ENCODE measurements at regions not wholly inside any gene's neighbourhood (a gene's known extent, or its start where the extent isn't known, plus 50 kb on each side); places are given as distances from the start of the nearest gene placed in this dataset.

DNA sequence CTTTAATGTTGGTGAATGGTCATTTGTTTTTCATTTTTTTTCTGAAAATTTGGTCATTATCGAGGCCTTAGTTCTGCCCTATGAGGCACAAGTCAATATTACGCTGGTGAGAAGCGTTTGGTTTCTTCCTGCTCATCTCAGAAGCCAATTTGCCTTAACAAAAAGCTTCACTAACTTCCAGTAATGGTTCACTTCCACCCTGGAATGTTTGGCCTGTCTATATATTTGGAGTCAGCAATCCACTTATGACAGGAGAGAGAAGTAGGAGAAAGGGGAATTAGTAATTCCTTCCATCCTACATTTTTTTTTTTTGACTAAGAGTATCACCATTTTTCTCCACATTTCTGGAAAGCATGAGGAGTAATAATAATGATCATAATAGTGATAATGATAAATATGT lies 124.4 kb downstream of the DIPK2A start:
- no peaks in the 10 kb centered on the region for H3K27me3 ChIP-seq (ENCODE audit: control insufficient read depth in 3 of 3, insufficient read depth in 3 of 3, low read length in 3 of 3)
- WGBS, 3 donors, result 80 to 91% (median 82%) methylated on average over 3 of the region's 3 CpGs
- no peak for DNase-seq
- no peak overlapping the region for H3K27ac ChIP-seq (ENCODE audit: low read depth in 1 of 3, low read length in 2 of 3)
- H3K9me3 ChIP-seq (ENCODE audit: control insufficient read depth in 2 of 2, insufficient read depth in 1 of 2, low read depth in 1 of 2, low read length in 1 of 2), result peaks cover 0 to 16% of the 10 kb centered on the region in 2 donors
- no peaks in the 10 kb centered on the region for H3K36me3 ChIP-seq (ENCODE audit: control insufficient read depth in 3 of 3, insufficient read depth in 2 of 3, low read depth in 1 of 3, low read length in 3 of 3)
- H3K4me1 ChIP-seq (ENCODE audit: control insufficient read depth in 3 of 3, insufficient read depth in 2 of 3, low read depth in 1 of 3, low read length in 2 of 3), result no peaks in the 10 kb centered on the region
- no peak overlapping the region for H3K4me3 ChIP-seq (ENCODE audit: low read depth in 1 of 3, low read length in 3 of 3)
- FAIRE-seq, result no peak

DNA sequence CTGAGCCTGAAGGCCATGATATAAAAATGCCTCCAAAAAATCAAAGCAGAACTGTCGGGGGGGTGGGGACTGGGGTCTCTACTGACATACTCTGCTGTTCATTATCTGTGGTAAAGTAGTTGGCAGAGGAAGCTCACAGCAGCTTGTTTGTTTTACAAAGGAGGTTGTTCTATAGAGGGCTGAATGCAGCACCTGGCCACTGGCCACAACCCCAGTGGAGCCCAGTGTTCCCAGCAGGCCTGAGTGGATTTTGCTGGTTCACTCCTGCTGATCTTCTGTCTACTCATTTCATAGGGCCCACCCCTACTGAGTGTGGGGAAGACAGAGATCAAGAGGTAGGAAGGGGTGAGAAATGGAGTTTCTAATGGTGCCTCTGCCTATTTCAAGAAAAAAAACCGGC lies 125.5 kb downstream of the DIPK2A start:
- Histone ChIP-seq H3K9me3 (ENCODE audit: control insufficient read depth in 2 of 2, insufficient read depth in 1 of 2, low read depth in 1 of 2, low read length in 1 of 2) (peaks cover 0 to 16% of the 10 kb centered on the region in 2 donors), H3K27me3 (ENCODE audit: control insufficient read depth in 3 of 3, insufficient read depth in 3 of 3, low read length in 3 of 3) (no peaks in the 10 kb centered on the region), H3K4me1 (ENCODE audit: control insufficient read depth in 3 of 3, insufficient read depth in 2 of 3, low read depth in 1 of 3, low read length in 2 of 3) (no peaks in the 10 kb centered on the region), H3K27ac (ENCODE audit: low read depth in 1 of 3, low read length in 2 of 3) (no peak overlapping the region), H3K4me3 (ENCODE audit: low read depth in 1 of 3, low read length in 3 of 3) (no peak overlapping the region), H3K36me3 (ENCODE audit: control insufficient read depth in 3 of 3, insufficient read depth in 2 of 3, low read depth in 1 of 3, low read length in 3 of 3) (no peaks in the 10 kb centered on the region)
- DNase-seq (no peak), FAIRE-seq (no peak)
- WGBS, 3 donors, result 82 to 94% (median 82%) methylated on average over 2 of the region's 2 CpGs

DNA sequence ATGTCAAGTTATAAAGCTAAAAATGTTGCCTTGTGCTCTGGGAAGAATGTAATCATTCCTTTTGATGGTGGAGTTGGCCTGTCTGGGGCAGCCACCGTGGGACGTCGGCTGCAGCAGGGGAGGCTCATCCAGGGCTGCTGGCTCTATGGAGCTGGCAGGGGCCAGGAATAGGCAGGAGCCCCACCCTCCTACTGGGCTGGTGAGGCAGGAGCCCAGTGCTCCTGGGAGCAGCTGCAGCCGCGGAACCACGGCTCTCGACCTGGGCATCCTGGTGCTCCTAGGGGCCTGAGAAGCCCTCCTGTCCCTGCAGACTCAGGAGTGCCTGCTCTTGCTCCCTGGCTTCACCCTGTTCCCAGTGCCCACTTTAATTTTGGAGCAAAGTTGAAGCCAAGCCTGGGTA lies 127.1 kb downstream of the DIPK2A start:
- H3K27me3 ChIP-seq (ENCODE audit: control insufficient read depth in 3 of 3, insufficient read depth in 3 of 3, low read length in 3 of 3), result no peaks in the 10 kb centered on the region
- H3K36me3 ChIP-seq (ENCODE audit: control insufficient read depth in 3 of 3, insufficient read depth in 2 of 3, low read depth in 1 of 3, low read length in 3 of 3), result no peaks in the 10 kb centered on the region
- no peak overlapping the region for H3K4me3 ChIP-seq (ENCODE audit: low read depth in 1 of 3, low read length in 3 of 3)
- peaks cover 0 to 16% of the 10 kb centered on the region in 2 donors for H3K9me3 ChIP-seq (ENCODE audit: control insufficient read depth in 2 of 2, insufficient read depth in 1 of 2, low read depth in 1 of 2, low read length in 1 of 2)
- no peak overlapping the region for H3K27ac ChIP-seq (ENCODE audit: low read depth in 1 of 3, low read length in 2 of 3)
- H3K4me1 ChIP-seq (ENCODE audit: control insufficient read depth in 3 of 3, insufficient read depth in 2 of 3, low read depth in 1 of 3, low read length in 2 of 3), result no peaks in the 10 kb centered on the region
- 93 to 95% (median 95%) methylated on average over 7 of the region's 7 CpGs for WGBS, 3 donors
- FAIRE-seq, result no peak
- DNase-seq, result no peak

DNA sequence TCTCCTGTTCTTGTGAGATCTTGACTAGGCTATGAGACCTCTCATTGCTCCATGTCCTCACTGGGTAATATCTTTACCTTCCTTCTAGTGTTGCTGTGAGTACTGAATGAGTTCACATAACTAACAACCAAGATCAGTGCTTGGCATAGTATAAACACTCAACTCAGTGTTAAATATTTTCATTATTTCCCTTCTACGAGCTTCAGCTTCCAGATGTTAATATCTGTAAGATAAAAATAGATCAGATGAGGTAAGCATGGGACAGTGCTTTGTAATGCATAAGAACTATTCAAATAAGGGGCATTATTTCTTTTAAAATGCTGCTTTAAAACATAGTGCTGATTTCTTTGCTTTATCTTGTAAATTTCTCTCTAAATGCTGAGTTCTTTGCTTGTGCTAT lies 130.8 kb downstream of the DIPK2A start:
- Histone ChIP-seq H3K4me3 (ENCODE audit: low read depth in 1 of 3, low read length in 3 of 3) (no peak overlapping the region), H3K9me3 (ENCODE audit: control insufficient read depth in 2 of 2, insufficient read depth in 1 of 2, low read depth in 1 of 2, low read length in 1 of 2) (peaks cover 0 to 16% of the 10 kb centered on the region in 2 donors), H3K4me1 (ENCODE audit: control insufficient read depth in 3 of 3, insufficient read depth in 2 of 3, low read depth in 1 of 3, low read length in 2 of 3) (peaks cover 0 to 3% (median 0%) of the 10 kb centered on the region in 3 donors), H3K36me3 (ENCODE audit: control insufficient read depth in 3 of 3, insufficient read depth in 2 of 3, low read depth in 1 of 3, low read length in 3 of 3) (no peaks in the 10 kb centered on the region), H3K27ac (ENCODE audit: low read depth in 1 of 3, low read length in 2 of 3) (no peak overlapping the region), H3K27me3 (ENCODE audit: control insufficient read depth in 3 of 3, insufficient read depth in 3 of 3, low read length in 3 of 3) (no peaks in the 10 kb centered on the region)
- 46 to 73% (median 55%) methylated on average over 1 of the region's 1 CpG for WGBS, 3 donors
- no peak for FAIRE-seq
- no peak for DNase-seq

- peaks cover 0 to 10% of the 10 kb centered on the region in 2 donors for H3K9me3 ChIP-seq (ENCODE audit: control insufficient read depth in 2 of 2, insufficient read depth in 1 of 2, low read depth in 1 of 2, low read length in 1 of 2)
- FAIRE-seq, result no peak
- H3K4me3 ChIP-seq (ENCODE audit: low read depth in 1 of 3, low read length in 3 of 3), result no peak overlapping the region
- no peak overlapping the region for H3K27ac ChIP-seq (ENCODE audit: low read depth in 1 of 3, low read length in 2 of 3)
- 56 to 77% (median 62%) methylated on average over 3 of the region's 3 CpGs for WGBS, 3 donors
- H3K4me1 ChIP-seq (ENCODE audit: control insufficient read depth in 3 of 3, insufficient read depth in 2 of 3, low read depth in 1 of 3, low read length in 2 of 3), result peaks cover 0 to 3% (median 0%) of the 10 kb centered on the region in 3 donors
- H3K36me3 ChIP-seq (ENCODE audit: control insufficient read depth in 3 of 3, insufficient read depth in 2 of 3, low read depth in 1 of 3, low read length in 3 of 3), result no peaks in the 10 kb centered on the region
- no peak for DNase-seq
- H3K27me3 ChIP-seq (ENCODE audit: control insufficient read depth in 3 of 3, insufficient read depth in 3 of 3, low read length in 3 of 3), result no peaks in the 10 kb centered on the region
Observed at GRCh38 chr3:144104186-144104585, 132.6 kb downstream of the DIPK2A start.

DNA sequence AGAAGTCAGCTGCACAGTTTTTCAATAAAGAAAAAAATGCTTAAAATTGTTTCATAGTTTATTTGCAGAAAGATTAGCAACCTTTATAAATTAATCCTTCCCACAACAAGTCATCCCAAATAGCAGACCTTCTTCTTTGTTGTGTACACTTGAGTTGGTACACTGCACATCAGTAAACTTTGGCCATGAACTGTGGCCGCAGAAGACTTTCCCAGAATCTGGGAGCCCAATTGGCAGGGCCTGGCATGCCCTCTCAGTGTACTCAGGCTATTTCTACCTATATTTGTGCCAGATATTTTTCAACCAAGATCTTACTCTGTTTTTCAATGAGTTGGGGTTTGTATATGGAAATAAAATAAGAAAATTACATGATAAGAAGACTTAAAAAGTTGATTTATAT lies 133.1 kb downstream of the DIPK2A start:
- WGBS, 3 donors, result 82 to 92% (median 91%) methylated on average over 1 of the region's 1 CpG
- no peak overlapping the region for H3K4me3 ChIP-seq (ENCODE audit: low read depth in 1 of 3, low read length in 3 of 3)
- H3K27ac ChIP-seq (ENCODE audit: low read depth in 1 of 3, low read length in 2 of 3), result no peak overlapping the region
- H3K36me3 ChIP-seq (ENCODE audit: control insufficient read depth in 3 of 3, insufficient read depth in 2 of 3, low read depth in 1 of 3, low read length in 3 of 3), result no peaks in the 10 kb centered on the region
- DNase-seq (no peak), FAIRE-seq (no peak)
- H3K27me3 ChIP-seq (ENCODE audit: control insufficient read depth in 3 of 3, insufficient read depth in 3 of 3, low read length in 3 of 3), result no peaks in the 10 kb centered on the region
- peaks cover 0 to 5% of the 10 kb centered on the region in 2 donors for H3K9me3 ChIP-seq (ENCODE audit: control insufficient read depth in 2 of 2, insufficient read depth in 1 of 2, low read depth in 1 of 2, low read length in 1 of 2)
- peaks cover 0 to 3% (median 0%) of the 10 kb centered on the region in 3 donors for H3K4me1 ChIP-seq (ENCODE audit: control insufficient read depth in 3 of 3, insufficient read depth in 2 of 3, low read depth in 1 of 3, low read length in 2 of 3)

DNA sequence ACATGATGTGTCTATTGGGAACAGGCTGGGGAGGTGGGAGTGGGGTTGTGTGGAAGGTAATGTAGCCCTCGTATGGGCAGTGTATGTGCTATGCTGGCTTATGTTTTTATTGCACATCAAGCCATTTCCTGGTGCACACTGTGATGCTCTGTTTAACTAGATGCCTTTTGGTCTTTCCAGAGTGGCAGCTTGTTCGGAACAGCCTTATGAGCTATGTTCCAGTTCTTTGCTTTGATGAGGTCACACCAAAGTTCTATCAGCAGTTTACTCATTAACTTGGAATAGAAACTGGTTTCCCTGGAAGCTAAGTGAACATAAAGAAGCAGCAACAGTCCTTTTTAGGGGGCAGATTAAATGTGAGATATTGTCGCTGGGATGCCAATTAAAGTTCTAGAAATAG lies 133.9 kb downstream of the DIPK2A start:
- H3K4me3 ChIP-seq (ENCODE audit: low read depth in 1 of 3, low read length in 3 of 3), result no peak overlapping the region
- WGBS, 3 donors, result 17 to 57% (median 37%) methylated on average over 3 of the region's 3 CpGs
- no peaks in the 10 kb centered on the region for H3K27me3 ChIP-seq (ENCODE audit: control insufficient read depth in 3 of 3, insufficient read depth in 3 of 3, low read length in 3 of 3)
- DNase-seq (peak; percentile 3 to 64), FAIRE-seq (no peak)
- H3K9me3 ChIP-seq (ENCODE audit: control insufficient read depth in 2 of 2, insufficient read depth in 1 of 2, low read depth in 1 of 2, low read length in 1 of 2), result no peaks in the 10 kb centered on the region
- H3K27ac ChIP-seq (ENCODE audit: low read depth in 1 of 3, low read length in 2 of 3), result no peak overlapping the region
- no peaks in the 10 kb centered on the region for H3K36me3 ChIP-seq (ENCODE audit: control insufficient read depth in 3 of 3, insufficient read depth in 2 of 3, low read depth in 1 of 3, low read length in 3 of 3)
- H3K4me1 ChIP-seq (ENCODE audit: control insufficient read depth in 3 of 3, insufficient read depth in 2 of 3, low read depth in 1 of 3, low read length in 2 of 3), result peaks cover 0 to 3% (median 0%) of the 10 kb centered on the region in 3 donors

DNA sequence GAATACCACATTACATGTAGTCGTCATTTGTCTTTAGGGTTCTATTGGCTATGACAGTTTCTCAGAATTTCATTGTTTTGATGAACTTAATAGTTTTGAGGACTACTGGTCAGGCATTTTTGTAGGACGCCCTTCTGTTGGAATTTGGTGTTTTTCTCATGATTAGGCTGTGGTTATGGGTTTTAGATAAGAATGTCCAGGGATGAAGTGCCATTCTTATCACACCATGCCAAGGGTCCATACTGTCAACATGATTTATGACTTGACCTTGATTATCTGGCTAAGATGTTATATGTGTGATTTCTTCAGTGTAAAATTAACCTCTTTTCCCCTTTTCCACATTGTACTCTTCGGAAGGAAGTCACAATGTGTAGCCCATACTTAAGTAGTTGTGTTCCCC lies 135.3 kb downstream of the DIPK2A start:
- 80 to 81% (median 80%) methylated on average over 3 of the region's 3 CpGs for WGBS, 3 donors
- H3K4me1 ChIP-seq (ENCODE audit: control insufficient read depth in 3 of 3, insufficient read depth in 2 of 3, low read depth in 1 of 3, low read length in 2 of 3), result peaks cover 0 to 3% (median 0%) of the 10 kb centered on the region in 3 donors
- H3K27me3 ChIP-seq (ENCODE audit: control insufficient read depth in 3 of 3, insufficient read depth in 3 of 3, low read length in 3 of 3), result no peaks in the 10 kb centered on the region
- DNase-seq, result no peak
- no peak overlapping the region for H3K27ac ChIP-seq (ENCODE audit: low read depth in 1 of 3, low read length in 2 of 3)
- FAIRE-seq, result no peak
- no peak overlapping the region for H3K4me3 ChIP-seq (ENCODE audit: low read depth in 1 of 3, low read length in 3 of 3)
- H3K9me3 ChIP-seq (ENCODE audit: control insufficient read depth in 2 of 2, insufficient read depth in 1 of 2, low read depth in 1 of 2, low read length in 1 of 2), result no peaks in the 10 kb centered on the region
- H3K36me3 ChIP-seq (ENCODE audit: control insufficient read depth in 3 of 3, insufficient read depth in 2 of 3, low read depth in 1 of 3, low read length in 3 of 3), result no peaks in the 10 kb centered on the region

GRCh38 chr3:144107923-144108322 lies 136.3 kb downstream of the DIPK2A start:
- no peaks in the 10 kb centered on the region for H3K27me3 ChIP-seq (ENCODE audit: control insufficient read depth in 3 of 3, insufficient read depth in 3 of 3, low read length in 3 of 3)
- 88 to 94% (median 91%) methylated on average over 1 of the region's 1 CpG for WGBS, 3 donors
- no peak for FAIRE-seq
- DNase-seq, result no peak
- no peaks in the 10 kb centered on the region for H3K36me3 ChIP-seq (ENCODE audit: control insufficient read depth in 3 of 3, insufficient read depth in 2 of 3, low read depth in 1 of 3, low read length in 3 of 3)
- H3K4me1 ChIP-seq (ENCODE audit: control insufficient read depth in 3 of 3, insufficient read depth in 2 of 3, low read depth in 1 of 3, low read length in 2 of 3), result peaks cover 0 to 3% (median 0%) of the 10 kb centered on the region in 3 donors
- no peak overlapping the region for H3K27ac ChIP-seq (ENCODE audit: low read depth in 1 of 3, low read length in 2 of 3)
- H3K4me3 ChIP-seq (ENCODE audit: low read depth in 1 of 3, low read length in 3 of 3), result no peak overlapping the region
- H3K9me3 ChIP-seq (ENCODE audit: control insufficient read depth in 2 of 2, insufficient read depth in 1 of 2, low read depth in 1 of 2, low read length in 1 of 2), result no peaks in the 10 kb centered on the region

All from small intestine (tissue), 7 donors.